PC-3 (cell line): ENCODE measurements at regions not wholly inside any gene's neighbourhood (a gene's known extent, or its start where the extent isn't known, plus 50 kb on each side); places are given as distances from the start of the nearest gene placed in this dataset.

Experiments used
- ATAC-seq: fragments of 200-7000 bp; cut with Tn5 transposase; 2 replicates; pipeline ENCODE4 v1.9.1; 2020; ENCODE audit warnings: mild to moderate bottlenecking, moderate library complexity
- BruUV-seq: library from RNA; stranded (reverse); fragments of 400-500 nt; replicated peaks from 2 replicates; lab custom pipeline; 2021; lab: Mats Ljungman, UMichigan
- CTCF ChIA-PET: fragments of 300-600 bp; sonication (Branson Sonifier 250); formaldehyde crosslinking; loops from one replicate; lab custom pipeline; 2022; ENCODE audit warnings: antibody characterized with exemption; lab: Charles Lee
- POLR2A ChIA-PET: fragments of 300-600 bp; sonication (Branson Sonifier 250); formaldehyde crosslinking; loops from one replicate; lab custom pipeline; 2022; ENCODE audit warnings: antibody characterized with exemption; ENCODE audit not compliant: unreplicated experiment; lab: Charles Lee
- DNase-seq: peaks from one replicate; pipeline ENCODE4 v3.0.0-alpha.2; 2015
- H2AFZ ChIP-seq: fragments of 300-600 bp; sonication (generic); 2 replicates; pipeline ENCODE4 v1.6.0; 2016; ENCODE audit warnings: antibody characterized with exemption, low read length
- H3F3A ChIP-seq: fragments of 300-600 bp; sonication (generic); one replicate; pipeline ENCODE4 v1.6.0; 2017; ENCODE audit warnings: antibody characterized with exemption, low read length, control low read depth, mild to moderate bottlenecking; ENCODE audit not compliant: unreplicated experiment
- H3K27ac ChIP-seq: fragments of 300-600 bp; sonication (generic); 2 replicates; pipeline ENCODE4 v1.5.1; 2016; ENCODE audit warnings: mild to moderate bottlenecking, low read length
- H3K27me3 ChIP-seq: fragments of 300-600 bp; sonication (generic); 2 replicates; pipeline ENCODE4 v1.6.1; 2016; ENCODE audit warnings: low read length, mixed read lengths
- H3K36me3 ChIP-seq: fragments of 300-600 bp; sonication (generic); 2 replicates; pipeline ENCODE4 v1.6.1; 2016; ENCODE audit warnings: low read depth, mixed run types, low read length, mixed read lengths
- H3K4me1 ChIP-seq: fragments of 300-600 bp; sonication (generic); 2 replicates; pipeline ENCODE4 v1.5.1; 2016; ENCODE audit warnings: low read length; ENCODE audit not compliant: insufficient read depth
- H3K4me2 ChIP-seq: fragments of 300-600 bp; sonication (generic); 2 replicates; pipeline ENCODE4 v1.6.0; 2016; ENCODE audit warnings: low read length
- H3K4me3 ChIP-seq: fragments of 300-600 bp; sonication (generic); 2 replicates; pipeline ENCODE4 v1.5.1; 2016; ENCODE audit warnings: mild to moderate bottlenecking, low read length, mixed read lengths
- H3K79me2 ChIP-seq: fragments of 300-600 bp; sonication (generic); 2 replicates; pipeline ENCODE4 v1.6.1; 2017; ENCODE audit warnings: low read length, mixed read lengths
- H3K9ac ChIP-seq: fragments of 300-600 bp; sonication (generic); 2 replicates; pipeline ENCODE4 v1.6.0; 2016; ENCODE audit warnings: mild to moderate bottlenecking, low read length
- H3K9me2 ChIP-seq: fragments of 300-600 bp; sonication (generic); replicated peaks from 2 replicates; pipeline ENCODE4 v1.6.1; 2016; ENCODE audit warnings: mixed run types, low read length, mixed read lengths
- H3K9me3 ChIP-seq: fragments of 300-600 bp; sonication (generic); 2 replicates; pipeline ENCODE4 v1.6.1; 2016; ENCODE audit warnings: low read length, mixed read lengths
- H4K20me1 ChIP-seq: fragments of 300-600 bp; sonication (generic); 2 replicates; pipeline ENCODE4 v1.6.1; 2016; ENCODE audit warnings: low read length, mixed read lengths
- CTCF ChIP-seq: fragments of 300-600 bp; sonication (generic); conservative IDR thresholded peaks from 2 replicates; pipeline ENCODE4 v1.5.1; 2017; ENCODE audit warnings: antibody characterized with exemption, low read depth, mild to moderate bottlenecking, low read length
- EZH2 ChIP-seq: fragments of 300-600 bp; sonication (generic); IDR thresholded peaks from one replicate; pipeline ENCODE4 v1.6.1; 2017; ENCODE audit warnings: antibody characterized with exemption, mild to moderate bottlenecking, low read length; ENCODE audit not compliant: unreplicated experiment
- EZH2phosphoT487 ChIP-seq: fragments of 300-600 bp; sonication (generic); IDR thresholded peaks from 2 replicates; pipeline ENCODE4 v1.6.1; 2018; ENCODE audit warnings: mild to moderate bottlenecking, antibody characterized with exemption, low read length, borderline replicate concordance
- intact Hi-C: fragments of 100-400 bp; cut with micrococcal nuclease; formaldehyde crosslinking; loops from 2 replicates; pipeline ENCODE4 v1.9.0; 2023

GRCh38 chr17:55588446-55589242, 77.4 kb upstream of the SMIM36 start:
- intact Hi-C loops = no loop called here

GRCh38 chr17:55587608-55588139, 76.4 kb upstream of the SMIM36 start:
- no peak overlapping the region for H3K4me3 ChIP-seq
- H3F3A ChIP-seq = no peaks in the 10 kb centered on the region
- H3K9me3 ChIP-seq = no peaks in the 10 kb centered on the region
- CTCF ChIA-PET = no interaction called here
- no peaks in the 10 kb centered on the region for H4K20me1 ChIP-seq
- DNase-seq (no peak), ATAC-seq (no peak)
- no peaks in the 10 kb centered on the region for H3K79me2 ChIP-seq
- H3K9ac ChIP-seq = no peak overlapping the region
- H3K27ac ChIP-seq = no peak overlapping the region
- no peak overlapping the region for H2AFZ ChIP-seq
- peaks cover 18% of the 10 kb centered on the region for H3K4me1 ChIP-seq
- POLR2A ChIA-PET = no interaction called here
- TF ChIP-seq EZH2phosphoT487 (no peak), CTCF (no peak), EZH2 (no peak)
- intact Hi-C loops = no loop called here
- no TSS peak for BruUV-seq
- no peaks in the 10 kb centered on the region for H3K27me3 ChIP-seq
- H3K9me2 ChIP-seq = no peaks in the 10 kb centered on the region
- H3K36me3 ChIP-seq = no peaks in the 10 kb centered on the region
- no peak overlapping the region for H3K4me2 ChIP-seq

More at GRCh38 chr17:55588446-55589242, 77.4 kb upstream of the SMIM36 start:
- peaks cover 10% of the 10 kb centered on the region for H3K4me1 ChIP-seq
- POLR2A ChIA-PET = interaction anchor here (0.7 kb wide), 1 partner anchor 74 kb away, joined by 3 read pairs; no protein-coding TSS in a partner anchor
- no peak overlapping the region for H3K4me2 ChIP-seq
- no peaks in the 10 kb centered on the region for H4K20me1 ChIP-seq
- no peaks in the 10 kb centered on the region for H3K36me3 ChIP-seq
- no peaks in the 10 kb centered on the region for H3K9me3 ChIP-seq
- no peaks in the 10 kb centered on the region for H3K9me2 ChIP-seq
- peak; percentile 19 for DNase-seq
- H2AFZ ChIP-seq = no peak overlapping the region
- no peaks in the 10 kb centered on the region for H3F3A ChIP-seq
- no peak overlapping the region for H3K9ac ChIP-seq
- no TSS peak for BruUV-seq
- no peaks in the 10 kb centered on the region for H3K79me2 ChIP-seq
- H3K27me3 ChIP-seq = no peaks in the 10 kb centered on the region
- ATAC-seq = no peak
- H3K27ac ChIP-seq = no peak overlapping the region
- no peak overlapping the region for H3K4me3 ChIP-seq
- CTCF ChIA-PET = no interaction called here
- TF ChIP-seq EZH2phosphoT487 (no peak), CTCF (no peak), EZH2 (no peak)

- intact Hi-C loops = loop anchor here (1.0 kb wide), 2 partner anchors 36 to 58 kb away; no protein-coding TSS in a partner anchor
- Histone ChIP-seq H3K27me3 (no peaks in the 10 kb centered on the region), H3K9ac (no peak overlapping the region), H3F3A (no peaks in the 10 kb centered on the region), H3K9me3 (no peaks in the 10 kb centered on the region), H3K79me2 (no peaks in the 10 kb centered on the region), H3K4me1 (peaks cover 19% of the 10 kb centered on the region), H3K4me3 (no peak overlapping the region), H3K4me2 (no peak overlapping the region), H4K20me1 (no peaks in the 10 kb centered on the region), H3K27ac (no peak overlapping the region), H3K9me2 (no peaks in the 10 kb centered on the region), H3K36me3 (no peaks in the 10 kb centered on the region), H2AFZ (no peak overlapping the region)
- ATAC-seq (peak; percentile 58), DNase-seq (peak; percentile 50)
- BruUV-seq = no TSS peak
- no peak for TF ChIP-seq EZH2phosphoT487
- TF ChIP-seq CTCF = peak; percentile 66
- ChIA-PET POLR2A (interaction anchor here (0.6 kb wide), 1 partner anchor 20 kb away, joined by 7 read pairs; no protein-coding TSS in a partner anchor), CTCF (interaction anchor here (0.5 to 1.0 kb wide), 4 partner anchors 16 to 52 kb away, joined by 3 to 6 read pairs (median 4); no protein-coding TSS in a partner anchor)
These were observed 74.4 kb upstream of the SMIM36 start for GRCh38 chr17:55585629-55586028.
